ENCODE measurements at regions not wholly inside any gene's neighbourhood (a gene's known extent, or its start where the extent isn't known, plus 50 kb on each side); places are given as distances from the start of the nearest gene placed in this dataset.

GRCh38 chr18:59799383-59800015, 100.3 kb upstream of the PMAIP1 start:
- TF ChIP-seq POLR2A (IDR thresholded peaks at IDR 0.05; ENCODE audit: low read depth, low read length), result no peak
- no peak for TF ChIP-seq CTCF (IDR thresholded peaks at IDR 0.05; ENCODE audit: extremely low read depth in 1 of 2, insufficient read depth in 1 of 2, low read depth in 1 of 2, low read length in 2 of 2)
- no peak for TF ChIP-seq POLR2AphosphoS5 (IDR thresholded peaks at IDR 0.05; ENCODE audit: insufficient read depth, low read depth, low read length)
- TF ChIP-seq EZH2 (IDR thresholded peaks at IDR 0.05; ENCODE audit: borderline replicate concordance, low read depth, low read length, severe bottlenecking), result no peak
- TF ChIP-seq MYC (IDR thresholded peaks at IDR 0.05; ENCODE audit: low read depth, low read length), result no peak
- TF ChIP-seq FOS (IDR thresholded peaks at IDR 0.05; ENCODE audit: borderline replicate concordance, insufficient read depth, low read length), result no peak
- no peak for TF ChIP-seq MAX (IDR thresholded peaks at IDR 0.05; ENCODE audit: insufficient read depth, insufficient read length)
- no peak for TF ChIP-seq GATA2 (IDR thresholded peaks at IDR 0.05; ENCODE audit: insufficient read depth, insufficient read length, low read depth, low read length)
- no peak for TF ChIP-seq JUN (IDR thresholded peaks at IDR 0.05; ENCODE audit: borderline replicate concordance, insufficient read depth, insufficient read length, low read depth)
